Erythroblast (primary cell): ENCODE measurements at regions not wholly inside any gene's neighbourhood (a gene's known extent, or its start where the extent isn't known, plus 50 kb on each side); places are given as distances from the start of the nearest gene placed in this dataset.

Experiments
- GATA1 ChIP-seq: IDR thresholded peaks from 2 replicates; pipeline ENCODE4 v1.6.1; 2011; ENCODE audit warnings: low read depth, mild to moderate bottlenecking, control low read depth, low read length, moderate library complexity
- POLR2A ChIP-seq: IDR thresholded peaks from 2 replicates; pipeline ENCODE4 v1.6.1; 2011; ENCODE audit warnings: mild to moderate bottlenecking, low read length

DNA sequence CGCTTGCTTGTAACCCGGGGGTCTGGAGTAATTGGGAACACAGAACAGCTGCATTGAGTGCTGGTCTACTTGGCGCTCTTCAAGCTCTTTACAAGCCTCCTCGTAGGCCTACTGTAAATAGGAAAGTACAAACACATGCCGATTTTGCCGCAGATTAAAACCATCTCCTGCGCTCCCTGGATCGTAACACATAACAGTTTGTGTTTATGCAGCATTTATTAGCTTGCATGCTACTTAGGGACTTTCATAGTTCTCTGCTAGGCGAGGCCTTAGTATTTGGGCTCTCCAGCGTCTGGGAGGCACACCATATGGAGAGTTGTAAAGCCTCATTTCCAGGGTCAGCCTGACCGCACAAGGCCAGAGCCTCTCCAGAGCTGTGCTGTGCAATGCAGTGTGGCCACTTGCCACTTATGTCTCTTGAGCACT lies 84.0 kb upstream of the HAAO start:
- no peak for TF ChIP-seq POLR2A
- TF ChIP-seq GATA1, result no peak
